ENCODE measurements at regions not wholly inside any gene's neighbourhood (a gene's known extent, or its start where the extent isn't known, plus 50 kb on each side); places are given as distances from the start of the nearest gene placed in this dataset.
"Not testable (repeated sequence)": the region's sequence is repeated elsewhere in the genome, so short reads cannot be mapped to it uniquely, and the experiment has no call there.

GRCh38 chr11:33988586-33989370, 62.8 kb upstream of the CAPRIN1 start:
- H3K9me3 ChIP-seq (ENCODE audit: low read depth, low read length): no peaks in the 10 kb centered on the region
- H3K9ac ChIP-seq (ENCODE audit: insufficient read length): no peak overlapping the region
- DNase-seq (ENCODE audit: low read depth, low spot score): no peak
- no peaks in the 10 kb centered on the region for H3K36me3 ChIP-seq (ENCODE audit: insufficient read depth, low read length)
- peak overlapping the region; percentile 71 for H3K27ac ChIP-seq
- H3K4me3 ChIP-seq: no peak overlapping the region
- TF ChIP-seq POLR2AphosphoS5 (IDR thresholded peaks at IDR 0.05; ENCODE audit: borderline replicate concordance, low read depth, low read length) (no peak), FOXP2 (optimal IDR thresholded peaks at IDR 0.05; ENCODE audit: control extremely low read depth, extremely low read length, insufficient read depth) (no peak), EZH2 (IDR thresholded peaks at IDR 0.05) (no peak)

GRCh38 chr11:33987975-33988580, 63.5 kb upstream of the CAPRIN1 start:
- Histone ChIP-seq H3K9ac (ENCODE audit: insufficient read length) (no peak overlapping the region), H3K9me3 (ENCODE audit: low read depth, low read length) (no peaks in the 10 kb centered on the region), H3K36me3 (ENCODE audit: insufficient read depth, low read length) (no peaks in the 10 kb centered on the region), H3K27ac (peak overlapping the region; percentile 97; the same call in 1 of the 2 replicates), H3K4me3 (no peak overlapping the region)
- DNase-seq (ENCODE audit: low read depth, low spot score): peak; percentile 90
- TF ChIP-seq EZH2 (IDR thresholded peaks at IDR 0.05) (no peak), FOXP2 (optimal IDR thresholded peaks at IDR 0.05; ENCODE audit: control extremely low read depth, extremely low read length, insufficient read depth) (no peak), POLR2AphosphoS5 (IDR thresholded peaks at IDR 0.05; ENCODE audit: borderline replicate concordance, low read depth, low read length) (no peak)

- H3K4me3 ChIP-seq: no peak overlapping the region
- TF ChIP-seq FOXP2 (optimal IDR thresholded peaks at IDR 0.05; ENCODE audit: control extremely low read depth, extremely low read length, insufficient read depth) (no peak), EZH2 (IDR thresholded peaks at IDR 0.05) (no peak), POLR2AphosphoS5 (IDR thresholded peaks at IDR 0.05; ENCODE audit: borderline replicate concordance, low read depth, low read length) (no peak)
- peak overlapping the region; percentile 97 for H3K27ac ChIP-seq
- H3K9me3 ChIP-seq (ENCODE audit: low read depth, low read length): no peaks in the 10 kb centered on the region
- no peaks in the 10 kb centered on the region for H3K36me3 ChIP-seq (ENCODE audit: insufficient read depth, low read length)
- DNase-seq (ENCODE audit: low read depth, low spot score): no peak
- H3K9ac ChIP-seq (ENCODE audit: insufficient read length): no peak overlapping the region
These were observed 64.0 kb upstream of the CAPRIN1 start for GRCh38 chr11:33987545-33987944.

GRCh38 chr11:33986597-33987501, 64.7 kb upstream of the CAPRIN1 start:
- not testable (repeated sequence) for H3K9me3 ChIP-seq (ENCODE audit: low read depth, low read length); H3K4me3 ChIP-seq; H3K36me3 ChIP-seq (ENCODE audit: insufficient read depth, low read length); H3K9ac ChIP-seq (ENCODE audit: insufficient read length)
- DNase-seq (ENCODE audit: low read depth, low spot score): peak; percentile 58
- H3K27ac ChIP-seq: peak overlapping the region; percentile 97

GRCh38 chr11:33984682-33985389, 66.7 kb upstream of the CAPRIN1 start:
- TF ChIP-seq POLR2AphosphoS5 (IDR thresholded peaks at IDR 0.05; ENCODE audit: borderline replicate concordance, low read depth, low read length) (no peak), EZH2 (IDR thresholded peaks at IDR 0.05) (no peak), FOXP2 (optimal IDR thresholded peaks at IDR 0.05; ENCODE audit: control extremely low read depth, extremely low read length, insufficient read depth) (no peak)
- Histone ChIP-seq H3K36me3 (ENCODE audit: insufficient read depth, low read length) (no peaks in the 10 kb centered on the region), H3K4me3 (no peak overlapping the region), H3K9me3 (ENCODE audit: low read depth, low read length) (no peaks in the 10 kb centered on the region), H3K27ac (no peak overlapping the region), H3K9ac (ENCODE audit: insufficient read length) (no peak overlapping the region)
- DNase-seq (ENCODE audit: low read depth, low spot score): no peak

- no peak for DNase-seq (ENCODE audit: low read depth, low spot score)
- Histone ChIP-seq H3K36me3 (ENCODE audit: insufficient read depth, low read length) (no peaks in the 10 kb centered on the region), H3K4me3 (no peak overlapping the region), H3K9ac (ENCODE audit: insufficient read length) (no peak overlapping the region), H3K9me3 (ENCODE audit: low read depth, low read length) (no peaks in the 10 kb centered on the region), H3K27ac (no peak overlapping the region)
- TF ChIP-seq POLR2AphosphoS5 (IDR thresholded peaks at IDR 0.05; ENCODE audit: borderline replicate concordance, low read depth, low read length) (no peak), FOXP2 (optimal IDR thresholded peaks at IDR 0.05; ENCODE audit: control extremely low read depth, extremely low read length, insufficient read depth) (no peak), EZH2 (IDR thresholded peaks at IDR 0.05) (no peak)
These were observed 68.9 kb upstream of the CAPRIN1 start for GRCh38 chr11:33982661-33983060.

GRCh38 chr11:33980897-33981296, 70.6 kb upstream of the CAPRIN1 start:
- H3K9me3 ChIP-seq (ENCODE audit: low read depth, low read length): no peaks in the 10 kb centered on the region
- H3K4me3 ChIP-seq: no peak overlapping the region
- H3K9ac ChIP-seq (ENCODE audit: insufficient read length): no peak overlapping the region
- DNase-seq (ENCODE audit: low read depth, low spot score): no peak
- H3K36me3 ChIP-seq (ENCODE audit: insufficient read depth, low read length): no peaks in the 10 kb centered on the region
- TF ChIP-seq EZH2 (IDR thresholded peaks at IDR 0.05) (no peak), FOXP2 (optimal IDR thresholded peaks at IDR 0.05; ENCODE audit: control extremely low read depth, extremely low read length, insufficient read depth) (no peak), POLR2AphosphoS5 (IDR thresholded peaks at IDR 0.05; ENCODE audit: borderline replicate concordance, low read depth, low read length) (no peak)
- H3K27ac ChIP-seq: no peak overlapping the region

GRCh38 chr11:33978376-33978775, 73.2 kb upstream of the CAPRIN1 start:
- Histone ChIP-seq H3K9me3 (ENCODE audit: low read depth, low read length) (no peaks in the 10 kb centered on the region), H3K36me3 (ENCODE audit: insufficient read depth, low read length) (no peaks in the 10 kb centered on the region), H3K9ac (ENCODE audit: insufficient read length) (no peak overlapping the region), H3K4me3 (no peak overlapping the region), H3K27ac (no peak overlapping the region)
- TF ChIP-seq EZH2 (IDR thresholded peaks at IDR 0.05): no peak
- TF ChIP-seq FOXP2 (optimal IDR thresholded peaks at IDR 0.05; ENCODE audit: control extremely low read depth, extremely low read length, insufficient read depth): no peak
- no peak for TF ChIP-seq POLR2AphosphoS5 (IDR thresholded peaks at IDR 0.05; ENCODE audit: borderline replicate concordance, low read depth, low read length)
- DNase-seq (ENCODE audit: low read depth, low spot score): no peak
